GM19438 (cell line): ENCODE measurements at regions not wholly inside any gene's neighbourhood (a gene's known extent, or its start where the extent isn't known, plus 50 kb on each side); places are given as distances from the start of the nearest gene placed in this dataset.

Experiments
- ATAC-seq: cut with Tn5 transposase; IDR thresholded peaks from one replicate; pipeline ENCODE4 v1.9.1; 2021; ENCODE audit warnings: low read depth; ENCODE audit not compliant: unreplicated experiment

DNA sequence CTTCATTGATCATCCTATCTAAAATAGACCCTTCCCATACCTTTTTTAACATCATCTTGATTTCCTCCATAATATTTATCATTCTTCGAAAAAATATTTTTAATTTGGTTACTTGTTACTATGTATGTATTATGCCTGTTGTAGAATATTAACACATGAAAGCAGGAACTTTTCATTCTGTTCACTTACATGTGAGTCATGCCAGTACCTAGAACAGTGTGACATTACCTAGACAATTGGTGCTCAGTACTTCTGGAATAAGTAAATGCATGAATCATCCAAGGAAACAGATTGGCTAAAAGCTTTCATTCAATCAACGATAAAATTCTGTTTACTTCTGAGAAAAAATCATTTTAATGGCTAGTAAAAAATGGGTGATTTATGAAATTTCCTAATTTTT lies 76.4 kb downstream of the CXXC4 start:
- no peak for ATAC-seq

DNA sequence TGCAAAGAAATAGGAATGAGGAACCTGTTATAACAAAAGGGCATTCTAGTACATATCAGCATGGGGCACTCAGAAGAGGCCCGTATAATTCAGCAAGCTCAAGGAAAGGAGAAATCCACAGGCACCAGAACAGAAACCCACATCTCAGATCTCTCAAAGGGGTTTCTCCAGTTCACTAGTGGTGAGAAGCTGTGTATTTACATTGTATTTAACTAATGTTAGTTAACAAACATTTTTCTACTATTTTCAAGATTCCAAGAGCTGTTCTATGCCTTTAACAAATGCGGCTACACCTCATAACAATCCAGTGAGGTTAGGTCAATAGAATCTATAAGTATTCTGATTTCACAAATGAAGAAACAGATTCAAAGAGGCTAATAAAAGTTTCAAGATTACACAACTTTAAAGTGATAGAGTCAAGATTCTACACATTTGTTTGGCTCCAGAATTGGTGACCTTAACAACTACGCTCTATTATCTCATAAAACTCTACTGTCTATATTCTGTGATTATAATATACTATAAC lies 77.3 kb downstream of the CXXC4 start:
- ATAC-seq: no peak

DNA sequence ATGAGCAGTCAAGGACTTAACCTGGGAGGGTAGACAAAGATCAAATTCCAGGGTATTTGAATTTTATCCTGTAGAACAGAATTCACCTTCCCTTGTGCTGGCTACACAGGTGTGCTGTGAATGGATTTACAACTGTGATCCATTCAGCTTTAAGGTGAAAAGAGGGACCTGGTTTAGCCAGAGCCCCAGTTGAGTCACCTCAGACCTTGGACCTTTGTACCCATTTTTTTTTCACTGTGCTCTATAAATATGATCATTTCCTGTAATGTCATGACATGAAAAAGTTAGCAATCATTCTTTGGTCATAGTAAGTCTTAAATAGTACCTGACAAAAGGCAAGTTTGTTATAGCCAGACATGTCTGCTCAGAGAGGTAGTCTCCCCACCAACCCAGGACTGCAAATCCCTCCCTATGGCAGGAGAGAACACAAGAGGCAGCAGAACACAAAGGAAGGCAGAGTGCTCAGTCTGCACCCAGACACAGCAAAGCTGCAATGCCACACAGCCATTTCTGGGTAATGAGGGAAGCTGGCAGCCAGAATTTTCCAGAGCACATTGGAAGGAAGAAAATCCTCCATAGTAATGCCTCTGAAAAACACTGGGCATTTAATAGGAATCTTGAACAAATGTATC lies 77.9 kb downstream of the CXXC4 start:
- ATAC-seq: no peak

DNA sequence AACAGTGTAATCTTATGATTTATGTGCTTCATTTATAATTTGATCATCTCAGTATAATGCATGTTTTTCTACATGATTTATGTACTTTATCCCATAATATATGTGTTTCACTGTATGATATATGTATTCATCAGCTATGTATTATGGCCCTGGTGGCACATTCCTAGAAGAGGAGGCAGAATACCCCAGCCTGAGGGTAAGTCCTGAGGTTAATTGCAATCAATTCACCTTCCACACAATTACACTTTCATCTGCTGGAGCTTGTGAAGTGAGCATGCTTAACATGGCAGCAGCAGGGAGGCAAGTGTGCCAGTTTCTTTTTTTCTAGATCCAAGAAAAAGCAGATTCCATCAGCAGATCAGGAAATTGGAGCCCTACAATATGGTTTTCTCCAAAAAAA lies 81.2 kb downstream of the CXXC4 start:
- ATAC-seq: no peak

DNA sequence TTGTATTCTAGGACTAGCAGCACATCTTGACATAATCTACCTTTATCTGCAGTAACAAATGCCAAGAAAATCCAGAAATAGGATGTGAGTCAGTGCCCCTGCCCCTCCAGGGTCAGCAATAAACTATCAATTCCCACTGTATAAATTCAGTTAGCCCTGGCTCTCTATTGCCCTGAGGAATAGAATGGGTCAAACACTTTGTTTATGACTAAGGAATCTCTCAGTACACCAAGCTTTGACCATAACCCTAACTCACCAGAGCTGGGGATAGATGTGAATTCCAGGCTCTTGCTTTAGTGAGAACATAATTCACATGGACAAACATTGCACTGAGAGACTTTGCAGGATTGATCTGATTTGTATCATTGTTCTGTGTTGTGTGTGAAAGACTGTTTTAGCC lies 82.3 kb downstream of the CXXC4 start:
- no peak for ATAC-seq

DNA sequence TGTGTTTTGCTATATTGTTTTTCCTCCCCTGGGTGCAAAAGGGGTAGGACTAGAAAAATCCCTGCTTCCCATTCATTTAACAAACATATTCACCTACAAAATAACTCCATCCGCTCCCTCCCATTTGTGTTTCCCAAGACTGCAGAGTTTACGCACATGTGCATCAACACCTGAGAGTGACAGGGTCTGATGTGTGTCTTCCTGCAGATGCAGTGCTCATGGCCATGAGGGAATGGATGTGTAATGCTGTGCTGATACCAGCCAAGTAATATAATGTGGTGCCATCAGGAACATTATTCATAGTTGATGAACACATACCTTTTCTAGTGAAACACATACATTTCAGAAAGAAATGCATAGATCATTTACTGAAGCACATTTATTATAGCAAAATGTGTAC lies 83.2 kb downstream of the CXXC4 start:
- no peak for ATAC-seq

DNA sequence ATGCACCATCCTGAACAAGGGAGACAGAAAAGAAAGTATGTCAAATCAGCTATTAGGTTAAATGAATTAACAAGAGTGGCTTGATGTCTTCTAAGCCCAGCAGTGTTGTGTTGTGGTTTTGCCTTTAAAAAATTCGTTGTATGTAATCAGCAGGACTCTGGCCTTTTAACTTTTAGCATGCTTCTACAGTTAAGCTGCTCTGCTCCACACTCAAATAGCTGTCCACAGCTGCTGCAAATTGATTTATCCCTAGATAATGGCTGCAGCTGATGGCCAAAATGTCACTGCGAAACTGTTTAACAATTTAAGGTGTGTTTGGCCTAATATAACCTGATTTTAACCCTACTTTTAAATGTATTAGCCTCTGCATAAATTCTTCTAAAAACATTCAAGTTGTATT lies 85.8 kb downstream of the CXXC4 start:
- no peak for ATAC-seq

DNA sequence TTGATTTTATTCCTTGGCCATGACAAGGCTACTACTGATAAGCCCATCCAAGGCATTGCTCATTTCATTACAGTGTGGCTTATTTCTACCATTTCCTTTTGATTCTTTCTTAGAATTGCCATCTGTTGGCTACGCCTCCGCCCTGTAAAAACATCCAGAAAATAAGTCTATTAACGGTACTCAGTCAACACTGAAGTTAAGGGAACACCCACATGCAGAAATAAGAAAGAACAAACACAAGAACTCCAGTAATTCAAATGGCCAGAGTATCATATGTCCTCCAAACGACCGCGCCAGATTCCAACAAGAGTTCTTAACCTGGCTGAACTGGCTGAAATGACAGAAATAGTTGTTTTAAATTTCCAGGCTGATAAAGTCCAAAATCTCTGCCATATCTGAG lies 90.3 kb downstream of the CXXC4 start:
- ATAC-seq: no peak

DNA sequence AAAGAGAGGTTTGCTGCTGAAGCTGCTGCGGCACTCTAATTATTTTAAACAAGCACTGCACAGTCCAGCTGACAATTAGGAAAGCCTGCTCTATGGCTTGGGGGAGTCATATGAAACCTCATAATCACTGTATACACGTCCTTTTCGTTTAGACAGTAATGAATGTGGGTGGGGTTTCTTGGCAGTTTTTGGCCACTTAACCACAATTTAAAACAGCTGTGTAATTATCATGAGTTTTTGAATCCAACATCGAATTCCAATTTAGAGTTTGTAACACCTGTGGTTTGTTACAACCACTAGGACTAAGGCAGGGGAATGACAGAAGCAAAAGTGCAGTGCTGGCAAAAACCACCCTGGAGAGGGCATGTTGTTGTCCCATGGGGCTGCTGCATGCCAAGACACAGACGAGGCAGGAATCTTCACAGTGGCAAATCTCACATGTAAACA lies 99.5 kb downstream of the CXXC4 start:
- ATAC-seq: no peak

DNA sequence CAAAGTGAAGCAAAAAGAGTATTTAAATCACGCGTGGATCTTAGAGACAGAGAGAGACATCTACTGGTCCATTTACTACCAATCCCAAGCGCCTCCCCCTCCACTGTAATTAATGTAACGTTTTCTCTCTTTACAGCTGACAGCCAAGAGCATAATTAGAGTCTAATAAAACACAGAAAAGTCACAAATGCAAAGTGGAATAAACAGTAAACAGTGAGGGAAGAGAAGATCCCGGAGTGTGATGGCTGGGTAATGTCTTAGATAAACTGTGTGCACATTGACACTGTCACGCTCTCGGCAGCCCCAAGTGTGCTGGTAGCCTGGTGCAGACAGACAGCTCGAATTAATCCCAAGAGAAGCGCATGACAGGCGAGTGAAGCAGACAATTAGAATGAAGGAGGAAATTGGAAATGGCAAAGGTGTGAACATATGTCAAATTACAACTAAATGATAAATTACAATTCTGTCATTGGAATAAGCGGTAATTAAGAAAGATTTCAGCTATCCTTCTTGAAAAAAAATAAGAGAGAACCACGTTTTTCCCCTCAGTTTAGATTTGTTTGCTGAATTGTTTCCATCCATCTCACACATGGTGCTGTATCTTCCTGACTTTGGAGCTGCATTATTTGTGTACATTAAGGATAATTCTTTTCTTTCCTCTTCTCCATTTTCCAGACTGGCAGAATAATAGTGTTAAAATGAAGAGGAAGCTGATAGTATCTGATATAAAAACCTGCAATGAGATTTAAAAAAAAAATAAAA lies 100.1 kb downstream of the CXXC4 start:
- no peak for ATAC-seq

DNA sequence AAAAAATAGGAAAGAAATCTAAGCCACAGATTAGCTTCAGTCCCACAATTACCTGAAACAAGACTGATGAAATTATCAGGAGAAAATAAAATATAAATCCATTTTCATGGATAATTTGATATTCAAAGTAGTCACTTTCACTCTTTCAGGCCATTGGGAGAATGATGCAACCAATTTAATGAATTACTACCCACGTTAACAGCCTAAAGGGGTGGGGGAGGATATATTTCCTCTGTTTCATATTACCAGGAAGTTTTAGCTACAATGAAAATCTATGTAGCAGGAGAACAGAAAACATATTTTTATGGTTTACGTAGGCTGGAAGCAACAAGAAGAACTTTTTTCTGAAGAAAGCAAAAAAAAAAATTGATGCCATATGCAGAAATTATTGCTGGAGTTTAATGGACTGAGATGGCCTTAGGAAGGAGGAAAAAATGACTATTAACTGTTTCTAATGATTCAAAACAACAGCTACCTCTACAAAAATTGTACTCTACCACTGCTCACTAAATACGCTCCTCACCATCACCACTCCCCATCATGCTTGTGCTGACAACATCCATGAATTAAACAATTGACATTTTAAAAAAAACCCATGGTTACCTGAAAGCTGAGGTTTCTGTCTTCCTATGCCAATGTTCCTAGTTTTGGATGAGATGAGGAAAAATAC lies 100.9 kb downstream of the CXXC4 start:
- no peak for ATAC-seq

DNA sequence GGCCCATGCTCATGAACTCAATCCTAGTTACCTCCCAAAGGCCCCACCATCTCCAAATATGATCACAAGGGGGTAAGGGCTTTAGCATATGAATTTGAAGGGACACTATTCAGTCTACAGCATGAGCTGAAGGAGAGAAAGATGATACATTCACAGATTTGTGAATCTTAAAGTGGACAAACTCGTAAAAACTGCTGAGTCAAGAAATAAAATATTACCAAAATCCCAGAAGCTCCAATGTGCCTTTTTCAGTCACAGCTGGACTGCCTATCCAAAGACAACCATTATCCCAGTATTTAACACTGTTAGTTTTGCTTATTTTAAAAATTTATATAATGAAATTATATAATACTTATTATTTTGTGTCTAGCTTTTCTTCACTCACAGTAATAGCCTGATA lies 109.0 kb downstream of the CXXC4 start:
- ATAC-seq: no peak

DNA sequence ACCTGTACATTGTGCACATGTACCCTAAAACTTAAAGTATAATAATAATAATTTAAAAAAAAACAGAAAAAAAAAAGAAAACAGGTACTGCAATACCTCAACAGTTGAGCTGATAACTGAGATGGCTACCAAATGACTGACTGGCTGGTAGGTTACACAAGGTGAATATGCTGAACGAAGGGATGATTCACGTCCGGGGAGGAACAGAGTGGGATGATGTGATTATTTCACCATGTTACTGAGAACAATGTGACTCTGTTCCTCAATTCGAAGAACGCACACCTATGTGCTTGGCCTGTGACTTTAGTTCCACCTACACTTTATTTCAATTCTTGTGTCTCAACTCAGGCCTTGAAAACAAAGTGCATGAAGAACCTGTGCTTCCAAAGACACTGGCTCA lies 111.7 kb downstream of the CXXC4 start:
- no peak for ATAC-seq

DNA sequence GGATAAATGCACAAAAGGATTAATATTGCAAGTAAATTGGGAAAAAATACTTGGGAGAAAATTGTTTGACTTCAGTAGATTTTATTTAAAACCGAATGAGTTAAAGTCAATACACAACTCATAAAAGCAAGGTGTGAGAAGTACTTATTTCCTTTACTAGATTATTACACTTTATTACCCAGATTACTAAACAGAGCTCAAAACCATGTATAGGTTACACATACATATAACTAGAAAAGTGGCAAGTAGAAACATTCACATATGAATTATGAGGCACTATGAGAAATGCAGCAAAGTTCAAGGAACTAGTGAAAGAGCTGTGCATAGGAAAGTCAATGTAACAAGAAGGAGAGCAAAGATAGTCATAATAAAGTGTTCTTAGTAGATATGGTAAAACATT lies 113.0 kb downstream of the CXXC4 start:
- no peak for ATAC-seq

DNA sequence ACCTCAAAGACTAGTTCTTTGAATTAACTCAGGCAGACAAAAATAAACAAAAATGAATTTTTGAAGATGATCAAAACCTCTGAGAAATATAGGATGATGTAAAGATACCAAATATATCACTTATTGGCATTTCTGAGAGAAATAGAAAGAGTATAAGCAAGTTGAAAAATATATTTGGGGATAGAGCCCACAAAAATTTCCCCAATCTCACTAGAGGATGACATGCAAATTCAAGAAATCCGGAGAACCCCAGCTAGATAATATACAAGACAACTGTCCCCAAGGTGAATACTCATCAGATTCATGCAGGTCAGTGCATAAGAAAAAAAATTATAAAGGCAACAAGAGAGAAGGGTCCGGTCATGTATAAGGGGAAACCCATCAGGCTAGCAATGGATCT lies 129.1 kb downstream of the CXXC4 start:
- no peak for ATAC-seq

DNA sequence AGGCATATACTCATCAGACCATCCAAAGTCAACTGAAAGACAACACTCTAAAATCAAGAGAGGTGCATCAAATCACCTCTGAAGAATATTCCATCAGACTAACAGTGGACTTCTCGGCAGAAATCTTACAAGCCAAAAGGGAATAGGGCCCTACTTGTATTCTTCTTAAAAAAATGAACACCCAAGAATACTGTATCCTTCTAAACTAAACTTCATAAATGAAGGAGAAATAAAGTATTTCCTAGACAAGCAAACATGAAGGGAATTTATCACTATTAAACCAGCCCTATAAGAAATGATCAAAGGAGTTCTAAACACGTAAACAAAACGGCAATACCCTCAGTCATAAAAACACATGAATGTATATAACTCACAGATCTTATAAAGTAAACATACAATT lies 141.2 kb downstream of the CXXC4 start:
- ATAC-seq: no peak

DNA sequence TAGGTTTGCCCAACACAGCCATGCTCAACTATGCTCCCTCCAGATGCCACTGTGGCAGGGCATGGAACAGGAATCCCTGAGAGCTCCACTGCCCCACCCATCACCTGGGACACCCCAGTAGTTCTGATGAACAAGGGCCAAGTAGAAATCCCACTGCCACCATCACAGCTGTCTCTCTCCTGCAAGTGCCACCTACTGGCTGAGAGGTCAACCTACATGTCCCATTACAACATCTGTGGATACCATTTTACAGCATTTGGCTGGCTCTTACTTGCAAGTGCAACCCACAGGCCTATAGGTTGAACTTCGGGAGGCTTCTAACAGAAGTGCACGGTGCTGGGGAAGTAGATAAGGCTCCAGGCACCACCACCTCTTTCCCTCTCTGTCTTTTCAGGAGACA lies 142.5 kb downstream of the CXXC4 start:
- ATAC-seq: no peak

DNA sequence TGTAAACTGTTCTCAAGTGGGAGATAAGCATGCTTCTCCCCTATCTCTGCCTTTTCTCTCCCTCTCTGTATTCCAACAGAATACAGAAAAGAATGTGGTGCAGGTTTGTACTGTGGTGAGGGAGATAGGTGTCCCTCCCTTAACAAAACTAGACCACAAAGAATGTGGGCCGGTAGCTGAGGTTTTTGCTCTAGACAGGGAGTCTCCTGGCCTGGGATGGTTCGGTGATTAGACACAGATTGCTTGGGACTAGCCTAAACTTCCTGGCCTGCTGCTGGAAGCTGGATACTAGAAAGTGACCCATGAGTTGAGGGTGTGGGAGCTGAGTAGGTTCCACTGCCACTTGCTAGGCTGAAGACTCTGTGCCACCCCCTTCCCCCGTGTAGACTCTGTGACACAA lies 143.0 kb downstream of the CXXC4 start:
- no peak for ATAC-seq

DNA sequence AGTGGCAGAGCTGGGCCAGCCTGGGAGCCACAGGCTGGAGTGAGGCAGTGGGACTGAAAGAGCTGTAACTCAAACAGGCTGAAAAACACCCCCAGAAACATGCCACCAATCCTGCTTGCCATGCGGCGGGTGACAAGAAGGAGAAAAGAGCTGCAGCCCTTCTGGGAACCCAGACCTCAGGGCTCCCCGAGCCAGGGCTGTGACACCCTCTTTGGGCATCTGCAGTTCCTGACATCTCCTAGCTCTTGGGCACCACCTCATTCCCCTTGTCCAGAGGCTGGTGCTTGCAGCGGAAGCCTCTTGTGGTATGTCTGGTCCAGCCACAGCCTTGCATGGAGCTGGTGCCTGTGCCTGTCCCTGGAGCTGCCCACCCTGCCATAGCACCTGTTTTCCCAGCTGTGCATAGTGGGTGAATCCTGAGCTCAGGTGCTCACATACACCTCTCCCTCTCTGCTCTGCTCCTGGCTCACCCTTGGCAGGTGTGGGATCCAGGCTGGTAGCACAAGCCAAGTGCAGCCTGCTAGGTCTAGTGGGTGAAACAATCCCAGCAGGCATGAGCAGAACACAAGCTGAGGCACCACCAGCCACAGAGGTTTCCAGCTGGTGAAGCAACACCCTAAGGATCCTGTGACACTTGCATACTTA lies 149.0 kb downstream of the CXXC4 start:
- ATAC-seq: no peak

DNA sequence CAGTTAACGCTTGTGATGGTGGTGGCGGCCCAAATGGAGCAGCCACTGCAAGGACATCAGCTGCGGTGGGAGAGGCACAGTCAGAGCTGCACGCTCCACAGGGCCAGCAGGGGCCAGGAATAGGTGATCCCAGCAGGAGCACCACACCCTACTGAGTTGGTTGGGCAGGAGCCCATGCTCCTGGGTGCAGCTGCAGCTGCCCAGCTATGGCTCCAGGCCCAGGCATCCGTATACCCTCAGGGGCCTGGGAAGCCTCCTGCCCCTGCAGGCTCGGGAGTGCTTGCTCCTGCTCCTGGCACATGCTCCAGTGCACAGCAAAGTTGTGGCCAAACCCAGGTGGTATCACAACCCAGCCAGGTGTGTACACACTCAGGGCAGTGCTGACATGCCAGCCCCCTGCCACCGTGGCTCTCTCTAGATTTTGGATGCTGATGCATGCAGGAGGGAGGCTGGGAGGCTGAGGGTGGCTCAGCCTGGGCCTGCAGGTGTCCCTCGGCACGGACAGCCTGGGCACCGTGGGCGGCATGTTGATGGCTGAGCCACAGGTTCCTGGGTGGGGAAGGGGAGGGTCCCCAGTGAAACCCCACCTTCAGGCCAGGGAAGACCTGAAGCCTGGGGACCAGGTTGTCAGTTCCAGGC lies 150.2 kb downstream of the CXXC4 start:
- no peak for ATAC-seq

DNA sequence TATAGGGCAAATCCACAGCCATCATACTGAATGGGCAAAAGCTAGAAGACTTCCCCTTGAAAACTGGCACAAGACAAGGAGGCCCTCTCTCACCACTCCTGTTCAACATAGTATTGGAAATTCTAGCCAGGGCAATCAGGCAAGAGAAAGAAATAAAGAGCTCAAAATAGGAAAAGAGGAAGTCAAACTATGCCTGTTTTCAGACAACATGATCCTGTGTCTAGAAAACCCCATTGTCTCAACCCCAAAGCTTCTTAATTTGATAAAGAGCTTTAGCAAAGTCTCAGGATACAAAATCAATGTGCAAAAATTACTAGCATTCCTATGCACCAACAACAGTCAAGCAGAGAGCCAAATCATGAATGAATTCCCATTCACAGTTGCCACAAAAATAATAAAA lies 160.3 kb downstream of the CXXC4 start:
- no peak for ATAC-seq
